HG02678 (cell line): ENCODE measurements at regions not wholly inside any gene's neighbourhood (a gene's known extent, or its start where the extent isn't known, plus 50 kb on each side); places are given as distances from the start of the nearest gene placed in this dataset.

Source experiments
- ATAC-seq: cut with Tn5 transposase; IDR thresholded peaks from one replicate; pipeline ENCODE4 v1.9.1; 2021; ENCODE audit warnings: mild to moderate bottlenecking, moderate library complexity; ENCODE audit not compliant: unreplicated experiment

GRCh38 chr21:28111151-28111619 is 881.5 kb downstream of the LTN1 start:
- no peak for ATAC-seq

- no peak for ATAC-seq
Observed at GRCh38 chr21:28110716-28111115, 882.0 kb downstream of the LTN1 start.

GRCh38 chr21:28110074-28110473 is 882.6 kb downstream of the LTN1 start:
- no peak for ATAC-seq

DNA sequence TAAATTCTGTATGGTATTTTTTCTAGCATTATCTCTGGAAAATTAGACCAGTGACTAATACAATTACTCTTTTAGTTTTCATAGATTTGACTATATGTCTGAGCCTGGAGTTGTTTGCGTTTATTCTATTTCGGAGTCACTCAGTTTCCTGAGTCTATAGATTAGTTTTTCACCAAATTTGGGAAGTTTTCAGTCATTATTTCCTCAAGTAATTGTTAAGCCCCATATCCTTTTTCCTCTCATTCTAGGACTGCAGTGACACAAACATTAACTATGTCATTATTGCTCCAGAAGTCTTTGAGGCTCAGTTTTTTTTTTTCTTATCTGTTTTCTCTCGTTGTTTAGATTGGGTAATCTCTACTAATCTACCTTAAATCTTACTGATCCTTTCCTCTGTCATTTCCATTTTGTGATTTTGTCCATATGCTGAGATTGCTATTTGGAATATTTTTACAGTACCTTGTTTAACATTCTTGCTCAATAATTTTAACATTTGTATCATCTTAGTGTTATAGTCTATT is 886.2 kb downstream of the LTN1 start:
- ATAC-seq: no peak

DNA sequence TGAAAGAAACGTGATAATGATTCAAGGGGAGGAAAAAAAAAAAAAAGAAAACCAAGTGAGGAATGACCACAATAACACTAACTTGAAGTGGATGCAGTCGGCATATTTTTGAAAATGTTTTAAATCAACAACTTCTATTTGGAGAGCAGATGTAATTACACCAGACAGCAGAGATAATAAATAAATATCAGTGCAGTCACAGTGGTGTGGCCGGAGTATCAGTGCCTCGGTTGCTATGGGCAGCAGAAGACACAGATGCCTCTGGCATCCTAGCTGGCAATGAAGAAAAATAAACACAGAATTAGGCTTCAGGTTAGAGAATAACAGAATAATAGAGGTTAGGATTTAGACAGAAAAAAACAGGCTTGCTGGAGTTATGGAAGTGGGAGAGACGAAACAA is 888.3 kb downstream of the LTN1 start:
- ATAC-seq: no peak

DNA sequence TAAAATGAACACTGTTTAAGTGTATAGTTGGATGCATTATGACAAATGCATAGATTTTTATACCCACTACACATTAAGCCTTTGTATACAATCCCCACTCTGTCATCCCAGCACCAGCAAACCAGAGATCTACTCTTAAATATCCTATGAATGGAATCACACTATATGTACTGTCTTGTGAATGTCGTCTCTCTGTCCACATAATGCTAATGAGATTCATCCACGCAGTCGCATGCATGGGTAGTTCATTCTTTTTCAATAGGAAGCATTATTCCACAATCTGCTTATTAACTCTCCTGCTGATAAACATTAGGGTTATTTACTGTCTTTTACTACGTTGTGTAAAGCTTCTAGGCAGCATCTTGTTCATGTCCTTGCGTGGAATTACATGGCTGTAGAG is 892.3 kb downstream of the LTN1 start:
- no peak for ATAC-seq

DNA sequence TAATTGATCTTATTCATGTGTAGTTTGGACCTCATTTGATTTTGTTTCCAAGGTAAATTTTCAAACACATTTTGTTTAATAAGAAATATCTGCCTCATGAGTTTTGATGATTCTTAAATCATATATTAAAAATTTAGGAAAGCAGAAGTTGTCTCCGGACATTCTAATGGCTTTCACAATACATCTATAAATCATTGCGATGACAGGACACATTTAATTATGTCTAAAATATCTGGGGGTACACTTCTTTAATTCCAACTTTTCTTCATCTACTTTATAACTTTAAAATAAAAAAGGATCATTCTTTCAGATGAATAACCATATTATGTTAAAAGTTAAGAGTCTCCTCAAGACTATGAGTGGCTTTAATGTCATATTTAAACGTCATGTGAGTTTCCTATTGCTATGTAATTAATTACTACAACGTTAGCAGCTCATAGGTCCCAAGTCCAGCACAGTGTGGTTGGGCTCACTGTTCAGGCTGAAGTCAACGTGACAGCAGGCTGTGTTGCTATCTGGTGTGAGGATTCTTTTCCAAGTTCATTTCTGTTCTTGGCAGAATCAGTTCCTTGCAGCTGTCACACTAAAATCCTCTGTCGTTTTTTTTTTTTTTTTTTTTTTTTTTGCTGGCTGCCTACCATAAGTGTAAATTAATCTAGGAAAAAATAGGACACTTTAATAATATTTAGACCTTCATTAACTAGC is 893.5 kb downstream of the LTN1 start:
- ATAC-seq: no peak

- ATAC-seq: no peak
Observed at GRCh38 chr21:28091466-28091865, 901.2 kb downstream of the LTN1 start.

DNA sequence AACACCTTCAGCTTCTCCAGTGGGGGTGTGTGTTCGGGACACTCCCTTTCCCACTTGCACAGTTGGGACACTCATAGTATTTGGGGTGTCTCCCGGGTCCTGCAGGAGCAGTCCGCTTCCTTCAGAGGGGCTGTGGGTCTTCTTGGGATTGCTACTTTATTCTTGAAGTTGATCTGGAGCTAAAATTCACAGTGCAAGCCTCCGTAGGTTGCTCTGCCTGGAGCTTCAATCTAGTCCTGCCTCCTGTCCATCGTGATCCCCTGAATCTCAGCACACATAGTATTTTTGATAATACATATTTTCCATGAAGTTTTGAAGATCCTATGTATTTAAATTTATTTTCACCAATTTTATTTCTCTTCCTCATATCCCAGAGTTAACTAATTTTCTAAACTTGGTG is 902.1 kb downstream of the LTN1 start:
- ATAC-seq: no peak

- no peak for ATAC-seq
Observed at GRCh38 chr21:28089599-28090441, 902.9 kb downstream of the LTN1 start.

- no peak for ATAC-seq
Observed at GRCh38 chr21:28086861-28087581, 905.7 kb downstream of the LTN1 start.

- ATAC-seq: no peak
Observed at GRCh38 chr21:28084951-28085350, 907.7 kb downstream of the LTN1 start.

DNA sequence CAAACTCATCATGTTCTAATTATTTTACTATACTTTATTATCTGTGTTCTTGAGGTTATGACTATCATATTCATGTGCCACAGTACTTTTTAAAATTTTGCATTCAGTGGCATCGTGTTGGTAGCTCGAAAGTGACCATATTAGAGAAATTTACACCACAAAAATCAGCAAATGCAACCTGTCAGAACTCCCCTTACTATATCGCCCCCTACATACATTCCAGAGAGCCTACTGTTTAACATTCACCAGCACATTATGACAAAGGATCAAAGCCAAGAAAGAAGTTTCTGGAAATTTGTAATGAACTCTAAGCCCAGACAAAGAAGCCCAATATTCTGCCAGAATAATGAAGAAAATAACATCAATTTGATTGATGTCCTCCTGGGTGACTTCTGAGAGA is 909.3 kb downstream of the LTN1 start:
- ATAC-seq: no peak

- ATAC-seq: no peak
Observed at GRCh38 chr21:28078126-28078525, 914.6 kb downstream of the LTN1 start.

DNA sequence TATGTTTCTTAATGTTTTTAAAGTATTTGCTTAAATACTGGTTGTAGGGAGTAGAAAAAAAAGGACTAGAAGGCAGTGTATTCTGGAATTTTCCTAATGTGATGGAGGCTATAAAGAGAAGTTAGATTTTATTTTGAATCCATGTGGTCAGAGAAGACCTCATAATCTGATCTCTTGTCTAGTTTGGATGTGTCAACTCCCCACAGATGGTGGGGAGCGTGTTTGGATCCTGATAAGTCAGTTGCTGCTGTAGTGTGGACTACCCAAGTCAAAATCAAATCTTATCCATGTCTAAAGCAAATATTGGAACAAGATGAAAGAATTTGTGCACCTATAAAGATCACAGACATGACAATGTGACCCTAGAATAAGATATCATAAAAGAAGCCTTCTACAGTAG is 918.0 kb downstream of the LTN1 start:
- no peak for ATAC-seq

GRCh38 chr21:28072601-28073000 is 920.1 kb downstream of the LTN1 start:
- no peak for ATAC-seq

DNA sequence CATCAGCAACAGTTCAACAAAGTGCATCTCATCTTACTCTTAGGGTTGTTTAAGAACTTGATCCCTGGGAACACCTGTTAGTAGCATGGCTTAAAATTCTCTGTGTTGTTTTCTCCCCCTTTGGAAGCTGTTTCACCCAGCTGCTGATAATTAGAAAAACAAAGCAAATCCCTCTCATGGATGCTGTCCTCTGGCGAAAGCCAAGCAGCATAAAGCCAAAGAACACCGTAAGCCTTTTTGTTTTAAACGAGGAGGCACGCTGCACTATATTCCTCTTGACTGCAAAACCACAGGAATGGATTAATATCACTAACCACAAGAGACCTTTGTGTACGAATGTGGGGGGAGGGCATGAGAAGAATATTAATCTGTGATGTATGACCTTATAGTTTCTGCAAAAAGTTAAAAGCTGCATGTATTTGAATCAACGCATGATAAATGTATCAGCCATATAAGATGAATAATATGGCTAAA is 923.2 kb downstream of the LTN1 start:
- ATAC-seq: no peak

- ATAC-seq: no peak
Observed at GRCh38 chr21:28068455-28069358, 924.0 kb downstream of the LTN1 start.

GRCh38 chr21:28066596-28067387 is 925.9 kb downstream of the LTN1 start:
- no peak for ATAC-seq
